ENCODE measurements at regions not wholly inside any gene's neighbourhood (a gene's known extent, or its start where the extent isn't known, plus 50 kb on each side); places are given as distances from the start of the nearest gene placed in this dataset.

GRCh38 chr6:19317431-19317986 is 519.7 kb upstream of the ID4 start:
- H3K4me3 ChIP-seq (replicated peaks in 1 of 3; ENCODE audit: insufficient read depth in 1 of 3, low read depth in 1 of 3, low read length in 3 of 3), result no peak overlapping the region
- TF ChIP-seq POLR2A (IDR thresholded peaks at IDR 0.05; ENCODE audit: low read depth, low read length) (no peak), CTCF (IDR thresholded peaks at IDR 0.05; ENCODE audit: extremely low read depth in 1 of 2, insufficient read depth in 1 of 2, low read depth in 1 of 2, low read length in 2 of 2) (no peak), MAX (IDR thresholded peaks at IDR 0.05; ENCODE audit: insufficient read depth, insufficient read length) (no peak), POLR2AphosphoS5 (IDR thresholded peaks at IDR 0.05; ENCODE audit: insufficient read depth, low read depth, low read length) (no peak), GATA2 (IDR thresholded peaks at IDR 0.05; ENCODE audit: insufficient read depth, insufficient read length, low read depth, low read length) (no peak), EZH2 (IDR thresholded peaks at IDR 0.05; ENCODE audit: borderline replicate concordance, low read depth, low read length, severe bottlenecking) (no peak), JUN (IDR thresholded peaks at IDR 0.05; ENCODE audit: borderline replicate concordance, insufficient read depth, insufficient read length, low read depth) (no peak), FOS (IDR thresholded peaks at IDR 0.05; ENCODE audit: borderline replicate concordance, insufficient read depth, low read length) (no peak), MYC (IDR thresholded peaks at IDR 0.05; ENCODE audit: low read depth, low read length) (no peak)
- H3K36me3 ChIP-seq (ENCODE audit: control insufficient read depth in 2 of 2, extremely low read depth in 1 of 2, insufficient read depth in 2 of 2, low read length in 2 of 2), result no peaks in the 10 kb centered on the region
- intact Hi-C loops (cut with micrococcal nuclease) (no loop called here), dilution Hi-C loops (cut with MboI; ENCODE audit: extremely low pct_ligation_motif_present, low sequenced_read_pairs) (no loop called here)
- FAIRE-seq, result no peak
- CTCF ChIA-PET, result no interaction called here
- no peaks in the 10 kb centered on the region for H3K9me1 ChIP-seq (replicated peaks; ENCODE audit: control insufficient read depth, extremely low read depth, insufficient read depth, low read length)
- POLR2A ChIA-PET, result no interaction called here
- H3K4me2 ChIP-seq (ENCODE audit: insufficient read depth, low read length), result no peak overlapping the region
- no peaks in the 10 kb centered on the region for H3K4me1 ChIP-seq (ENCODE audit: control insufficient read depth, extremely low read depth, insufficient read depth, low read length)
- no peak for DNase-seq (ENCODE audit: low read depth, low spot score)
- no peaks in the 10 kb centered on the region for H3K79me2 ChIP-seq (ENCODE audit: control insufficient read depth, insufficient read depth, low read length)
- H3K27ac ChIP-seq (ENCODE audit: insufficient read depth, low read depth, low read length), result no peak overlapping the region
- BruUV-seq (replicated peaks), result no TSS peak
- no peak overlapping the region for H3K9ac ChIP-seq (replicated peaks; ENCODE audit: extremely low read depth, insufficient read depth, low read length)
- H3K27me3 ChIP-seq (ENCODE audit: control insufficient read depth in 2 of 2, insufficient read depth in 2 of 2, low read length in 2 of 2), result no peaks in the 10 kb centered on the region
- H3K9me3 ChIP-seq (replicated peaks; ENCODE audit: control insufficient read depth, insufficient read depth, low read length), result peaks cover 3% of the 10 kb centered on the region
- H2AFZ ChIP-seq (ENCODE audit: low read depth, low read length), result no peak overlapping the region
- H4K20me1 ChIP-seq (replicated peaks; ENCODE audit: control insufficient read depth, extremely low read depth, insufficient read depth, low read length), result no peaks in the 10 kb centered on the region

Measured in endothelial cell of umbilical vein (primary cell).